HG03571 (cell line): ENCODE measurements at regions not wholly inside any gene's neighbourhood (a gene's known extent, or its start where the extent isn't known, plus 50 kb on each side); places are given as distances from the start of the nearest gene placed in this dataset.

Source experiments
- ATAC-seq: cut with Tn5 transposase; IDR thresholded peaks from one replicate; pipeline ENCODE4 v1.9.1; 2021; ENCODE audit not compliant: unreplicated experiment

GRCh38 chr4:117428536-117428935 is 343.2 kb upstream of the TRAM1L1 start:
- no peak for ATAC-seq

- ATAC-seq = no peak
Measured at GRCh38 chr4:117429061-117429460, 343.7 kb upstream of the TRAM1L1 start.

GRCh38 chr4:117429506-117429905 is 344.1 kb upstream of the TRAM1L1 start:
- no peak for ATAC-seq

- no peak for ATAC-seq
Measured at GRCh38 chr4:117434424-117434823, 349.0 kb upstream of the TRAM1L1 start.

GRCh38 chr4:117447925-117448324 is 362.5 kb upstream of the TRAM1L1 start:
- no peak for ATAC-seq

GRCh38 chr4:117455088-117455487 is 369.7 kb upstream of the TRAM1L1 start:
- no peak for ATAC-seq

GRCh38 chr4:117466388-117466787 is 381.0 kb upstream of the TRAM1L1 start:
- no peak for ATAC-seq

GRCh38 chr4:117467404-117467803 is 382.0 kb upstream of the TRAM1L1 start:
- no peak for ATAC-seq

GRCh38 chr4:117474987-117475386 is 389.6 kb upstream of the TRAM1L1 start:
- no peak for ATAC-seq

- ATAC-seq = no peak
Measured at GRCh38 chr4:117477925-117478324, 392.5 kb upstream of the TRAM1L1 start.

GRCh38 chr4:117478702-117479101 is 393.3 kb upstream of the TRAM1L1 start:
- ATAC-seq = no peak

GRCh38 chr4:117479673-117480072 is 394.3 kb upstream of the TRAM1L1 start:
- ATAC-seq = no peak

- ATAC-seq = no peak
Measured at GRCh38 chr4:117481742-117482141, 396.4 kb upstream of the TRAM1L1 start.

GRCh38 chr4:117488692-117489091 is 403.3 kb upstream of the TRAM1L1 start:
- ATAC-seq = no peak

- ATAC-seq = no peak
Measured at GRCh38 chr4:117489107-117489506, 403.7 kb upstream of the TRAM1L1 start.

GRCh38 chr4:117491516-117491915 is 406.1 kb upstream of the TRAM1L1 start:
- no peak for ATAC-seq

- no peak for ATAC-seq
Measured at GRCh38 chr4:117495802-117496201, 410.4 kb upstream of the TRAM1L1 start.

GRCh38 chr4:117512414-117512813 is 427.0 kb upstream of the TRAM1L1 start:
- no peak for ATAC-seq

GRCh38 chr4:117514391-117515175 is 429.2 kb upstream of the TRAM1L1 start:
- no peak for ATAC-seq

- no peak for ATAC-seq
Measured at GRCh38 chr4:117515921-117516320, 430.5 kb upstream of the TRAM1L1 start.

GRCh38 chr4:117527601-117528000 is 442.2 kb upstream of the TRAM1L1 start:
- ATAC-seq = no peak

- no peak for ATAC-seq
Measured at GRCh38 chr4:117529401-117529800, 444.0 kb upstream of the TRAM1L1 start.

GRCh38 chr4:117533501-117533900 is 448.1 kb upstream of the TRAM1L1 start:
- ATAC-seq = no peak
